BLaER1 treated with 17β-estradiol and CSF1 and Interleukin-3, amounts not matched to agents 10 nM and 100 nM (cell line): ENCODE measurements at regions not wholly inside any gene's neighbourhood (a gene's known extent, or its start where the extent isn't known, plus 50 kb on each side); places are given as distances from the start of the nearest gene placed in this dataset.
"Not testable (repeated sequence)": the region's sequence is repeated elsewhere in the genome, so short reads cannot be mapped to it uniquely, and the experiment has no call there.

Source experiments
- H3K27ac ChIP-seq, 11 experiments: shearing (Covaris generic); formaldehyde crosslinking; 2 replicates each; pipeline ENCODE4 v1.8.1; 2022
- H3K27me3 ChIP-seq, 11 experiments: shearing (Covaris generic); formaldehyde crosslinking; 2 replicates each; pipeline ENCODE4 v1.8.1; 2022
- H3K36me3 ChIP-seq, 11 experiments: shearing (Covaris generic); formaldehyde crosslinking; 2 replicates each; pipeline ENCODE4 v1.8.1; 2022
- H3K4me1 ChIP-seq, 10 experiments: shearing (Covaris generic); formaldehyde crosslinking; 2 replicates each; pipeline ENCODE4 v1.8.1; 2022
- H3K4me2 ChIP-seq, 11 experiments: shearing (Covaris generic); formaldehyde crosslinking; 2 replicates each; pipeline ENCODE4 v1.8.1; 2022
- H3K4me3 ChIP-seq, 10 experiments: shearing (Covaris generic); formaldehyde crosslinking; 2 replicates each; pipeline ENCODE4 v1.8.1; 2022
- H3K9ac ChIP-seq, 11 experiments: shearing (Covaris generic); formaldehyde crosslinking; 2 replicates each; pipeline ENCODE4 v1.8.1; 2022
- H3K9me3 ChIP-seq, 11 experiments: shearing (Covaris generic); formaldehyde crosslinking; replicated peaks in 1 of 11; 2 replicates each; pipeline ENCODE4 v1.8.1; 2022
- H4K20me1 ChIP-seq, 11 experiments: shearing (Covaris generic); formaldehyde crosslinking; 2 replicates each; pipeline ENCODE4 v1.8.1; 2022
- Cebpa-rat ChIP-seq, 11 experiments: shearing (Covaris generic); IDR thresholded peaks; 2 replicates each; pipeline ENCODE4 v1.8.1; 2022

DNA sequence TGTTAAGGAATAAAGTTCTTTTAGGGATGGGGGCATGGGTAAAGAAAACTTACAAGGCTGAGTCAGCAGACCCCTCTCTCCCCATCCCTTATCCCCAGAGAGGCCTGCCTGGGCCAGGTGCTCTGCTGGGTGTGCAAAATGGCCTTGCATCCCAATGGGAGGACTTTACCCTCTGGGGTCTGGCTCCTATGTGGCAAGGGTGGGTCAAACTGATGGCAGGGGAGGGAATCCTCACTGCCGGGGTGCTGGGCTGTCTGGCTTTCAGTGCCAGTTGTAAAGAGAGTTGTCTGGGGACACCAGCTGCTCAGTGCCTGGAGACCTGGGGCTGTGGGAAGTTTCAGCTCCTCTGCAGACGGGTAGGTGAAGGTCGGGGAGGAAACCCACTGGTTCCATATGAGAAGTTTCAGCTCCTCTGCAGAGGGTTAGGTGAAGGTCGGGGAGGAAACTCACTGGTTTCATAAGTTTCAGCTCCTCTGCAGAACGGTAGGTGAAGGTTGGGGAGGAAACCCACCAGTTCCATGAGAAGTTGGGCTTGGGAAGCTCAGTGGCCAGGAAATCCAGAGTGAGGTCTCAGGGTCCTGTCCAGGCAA is 127.2 kb upstream of the PODXL start:
- no peak overlapping the region for H3K4me3 ChIP-seq
- no peaks in the 10 kb centered on the region for H3K27me3 ChIP-seq
- no peak overlapping the region for H3K9ac ChIP-seq
- peaks cover 0 to 28% (median 12%) of the 10 kb centered on the region in 10 experiments; a peak in 16 of 20 replicates for H3K4me1 ChIP-seq
- H3K27ac ChIP-seq: no peak overlapping the region
- no peaks in the 10 kb centered on the region; a peak in 1 of 22 replicates for H4K20me1 ChIP-seq
- H3K36me3 ChIP-seq: no peaks in the 10 kb centered on the region
- TF ChIP-seq Cebpa-rat (IDR thresholded peaks at IDR 0.05): no peak
- H3K9me3 ChIP-seq: no peaks in the 10 kb centered on the region
- H3K4me2 ChIP-seq: peak overlapping the region in 8 of 11 experiments; percentile 16 to 74 (median 64); a peak in 15 of 22 replicates

DNA sequence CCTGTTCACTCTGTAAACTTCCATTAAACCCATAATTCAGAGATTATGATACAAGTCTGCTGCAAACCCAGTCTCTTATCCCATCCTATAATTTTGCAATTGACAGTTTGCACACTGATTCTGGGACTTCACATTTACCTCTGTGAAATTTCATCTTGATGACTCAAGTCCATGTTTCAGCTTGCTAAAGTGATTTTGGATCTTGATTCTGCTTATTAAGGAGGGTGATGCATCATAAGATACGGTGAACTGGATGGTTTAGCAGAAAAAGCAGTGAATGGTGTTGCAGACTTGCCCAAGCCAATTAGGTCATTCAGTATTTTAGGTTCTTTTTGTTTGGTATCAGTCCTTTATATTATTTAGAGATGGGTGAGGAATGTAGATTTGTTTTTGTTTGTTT is 125.5 kb upstream of the PODXL start:
- H3K9ac ChIP-seq: no peak overlapping the region
- H3K4me2 ChIP-seq: no peak overlapping the region
- peaks cover 0 to 18% (median 12%) of the 10 kb centered on the region in 10 experiments; a peak in 16 of 20 replicates for H3K4me1 ChIP-seq
- no peaks in the 10 kb centered on the region for H3K9me3 ChIP-seq
- no peaks in the 10 kb centered on the region for H3K36me3 ChIP-seq
- no peaks in the 10 kb centered on the region; a peak in 1 of 22 replicates for H4K20me1 ChIP-seq
- no peak overlapping the region for H3K27ac ChIP-seq
- no peak overlapping the region for H3K4me3 ChIP-seq
- TF ChIP-seq Cebpa-rat (IDR thresholded peaks at IDR 0.05): no peak
- no peaks in the 10 kb centered on the region for H3K27me3 ChIP-seq

DNA sequence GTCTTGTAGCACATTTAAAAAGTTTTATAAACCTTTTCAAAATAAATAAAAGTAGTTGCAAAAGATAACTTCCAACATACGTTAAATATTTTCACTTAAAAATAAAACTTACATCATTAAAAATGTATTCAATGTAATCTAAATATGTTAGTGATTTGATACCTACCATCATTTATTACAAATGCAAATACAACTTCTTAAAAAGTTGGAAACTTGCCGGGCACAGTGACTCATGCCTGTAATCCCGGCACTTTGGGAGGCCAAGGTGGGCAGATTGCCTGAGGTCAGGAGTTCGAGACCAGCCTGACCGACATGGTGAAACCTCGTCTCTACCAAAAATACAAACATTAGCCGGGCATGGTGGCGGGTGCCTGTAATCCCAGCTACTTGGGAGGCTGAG is 122.6 kb upstream of the PODXL start:
- not testable (repeated sequence) for H3K9me3 ChIP-seq, H3K9ac ChIP-seq, H3K4me2 ChIP-seq, H3K27ac ChIP-seq, H4K20me1 ChIP-seq, H3K27me3 ChIP-seq, H3K36me3 ChIP-seq, H3K4me3 ChIP-seq
- peaks cover 0 to 22% (median 14%) of the 10 kb centered on the region in 10 experiments; a peak in 16 of 20 replicates for H3K4me1 ChIP-seq

DNA sequence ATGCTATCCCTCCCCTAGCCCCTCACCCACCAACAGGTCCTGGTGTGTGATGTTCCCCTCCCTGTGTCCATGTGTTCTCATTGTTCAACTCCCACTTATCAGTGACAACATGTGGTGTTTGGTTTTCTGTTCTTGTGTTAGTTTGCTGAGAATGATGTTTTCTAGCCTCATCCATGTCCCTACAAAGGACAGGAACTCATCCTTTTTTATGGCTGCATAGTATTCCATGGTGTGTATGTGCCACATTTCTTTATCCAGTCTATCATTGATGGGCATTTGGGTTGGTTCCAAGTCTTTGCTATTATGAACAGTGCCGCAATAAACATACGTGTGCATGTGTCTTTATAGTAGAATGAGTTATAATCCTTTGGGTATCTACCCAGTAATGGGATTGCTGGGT is 120.4 kb upstream of the PODXL start:
- H3K9me3 ChIP-seq, H3K27ac ChIP-seq, H3K9ac ChIP-seq, H3K4me2 ChIP-seq, H4K20me1 ChIP-seq, H3K36me3 ChIP-seq, H3K4me3 ChIP-seq, H3K27me3 ChIP-seq: not testable (repeated sequence)
- peaks cover 0 to 12% (median 4%) of the 10 kb centered on the region in 10 experiments; a peak in 9 of 20 replicates for H3K4me1 ChIP-seq

DNA sequence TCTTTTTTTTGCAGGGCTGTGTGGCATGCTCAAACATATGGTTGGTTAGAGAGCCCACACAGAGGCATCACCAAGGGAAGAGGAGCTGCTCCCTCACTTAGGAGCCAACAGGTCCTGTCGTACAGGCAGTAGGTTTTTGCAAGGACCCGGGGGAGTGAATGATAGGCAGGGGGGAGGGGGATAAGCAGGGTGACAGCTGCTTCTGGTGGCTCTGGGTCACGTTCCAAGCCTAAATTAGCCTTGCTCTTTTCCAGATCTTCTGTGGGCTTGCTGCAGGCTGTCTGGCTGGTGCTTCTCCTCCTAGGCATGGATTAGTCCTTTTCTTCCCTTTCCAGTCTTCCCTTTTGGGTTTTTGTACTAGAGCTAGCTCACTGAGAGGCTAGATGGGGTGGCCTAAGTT is 117.7 kb upstream of the PODXL start:
- Histone ChIP-seq H3K9me3 (no peaks in the 10 kb centered on the region), H3K4me2 (peak overlapping the region in 5 of 11 experiments; percentile 30 to 56 (median 41); a peak in 9 of 22 replicates), H3K9ac (no peak overlapping the region), H3K4me1 (peaks cover 0 to 12% (median 4%) of the 10 kb centered on the region in 10 experiments; a peak in 9 of 20 replicates), H3K36me3 (no peaks in the 10 kb centered on the region), H4K20me1 (no peaks in the 10 kb centered on the region), H3K27me3 (no peaks in the 10 kb centered on the region), H3K4me3 (no peak overlapping the region), H3K27ac (no peak overlapping the region)
- TF ChIP-seq Cebpa-rat (IDR thresholded peaks at IDR 0.05): no peak

DNA sequence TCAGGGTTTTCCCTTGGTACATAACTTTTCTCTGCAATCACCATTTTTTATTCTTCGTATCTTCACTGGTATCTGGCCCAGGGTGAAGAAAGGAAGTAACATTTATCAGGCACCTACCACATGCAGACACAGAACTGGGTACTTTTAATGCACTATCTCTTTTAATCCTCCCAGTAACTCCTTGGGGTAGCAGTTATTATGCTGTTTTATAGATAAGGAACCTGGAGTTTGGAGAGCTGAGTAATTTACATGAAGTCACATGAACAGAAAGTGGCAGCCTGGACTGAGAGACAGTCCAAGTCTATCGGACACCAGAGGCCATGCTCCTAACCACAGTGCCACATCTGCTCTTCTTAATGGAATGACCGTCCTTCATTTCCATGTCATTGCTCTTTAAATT is 117.1 kb upstream of the PODXL start:
- H3K27me3 ChIP-seq: no peaks in the 10 kb centered on the region
- no peak overlapping the region for H3K27ac ChIP-seq
- no peak overlapping the region for H3K4me3 ChIP-seq

DNA sequence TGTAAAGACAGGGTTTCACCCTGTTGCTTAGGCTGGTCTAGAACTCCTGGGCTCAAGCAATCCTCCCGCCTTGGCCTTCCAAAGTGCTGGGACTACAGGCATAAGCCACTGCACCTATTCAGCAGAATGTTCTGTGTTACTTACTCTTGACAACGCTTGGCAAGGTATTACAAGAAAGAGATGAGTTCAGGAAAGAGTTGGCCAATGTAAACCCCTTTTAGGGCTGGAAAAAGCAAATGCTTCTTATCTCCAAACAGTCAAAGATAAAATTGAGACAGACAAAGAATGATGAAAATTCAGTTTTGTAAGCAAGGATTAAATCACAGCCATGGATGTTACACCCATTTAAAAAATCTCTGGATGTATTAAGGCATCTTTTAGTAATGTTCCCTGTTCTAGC is 114.0 kb upstream of the PODXL start:
- H3K9me3 ChIP-seq: peaks cover 20 to 27% (median 24%) of the 10 kb centered on the region in 11 experiments
- peaks cover 0 to 10% (median 4%) of the 10 kb centered on the region in 10 experiments; a peak in 9 of 20 replicates for H3K4me1 ChIP-seq
- no peaks in the 10 kb centered on the region for H3K27me3 ChIP-seq
- H3K9ac ChIP-seq: no peak overlapping the region
- no peak overlapping the region for H3K27ac ChIP-seq
- H3K4me2 ChIP-seq: no peak overlapping the region
- no peak overlapping the region for H3K4me3 ChIP-seq
- H3K36me3 ChIP-seq: no peaks in the 10 kb centered on the region
- no peak for TF ChIP-seq Cebpa-rat (IDR thresholded peaks at IDR 0.05)
- H4K20me1 ChIP-seq: no peaks in the 10 kb centered on the region

More for the DNA sequence above, 117.1 kb upstream of the PODXL start:
- Histone ChIP-seq H3K36me3 (no peaks in the 10 kb centered on the region), H3K4me2 (no peak overlapping the region), H4K20me1 (no peaks in the 10 kb centered on the region), H3K9ac (no peak overlapping the region), H3K9me3 (no peaks in the 10 kb centered on the region), H3K4me1 (peaks cover 0 to 12% (median 4%) of the 10 kb centered on the region in 10 experiments; a peak in 9 of 20 replicates)
- no peak for TF ChIP-seq Cebpa-rat (IDR thresholded peaks at IDR 0.05)

DNA sequence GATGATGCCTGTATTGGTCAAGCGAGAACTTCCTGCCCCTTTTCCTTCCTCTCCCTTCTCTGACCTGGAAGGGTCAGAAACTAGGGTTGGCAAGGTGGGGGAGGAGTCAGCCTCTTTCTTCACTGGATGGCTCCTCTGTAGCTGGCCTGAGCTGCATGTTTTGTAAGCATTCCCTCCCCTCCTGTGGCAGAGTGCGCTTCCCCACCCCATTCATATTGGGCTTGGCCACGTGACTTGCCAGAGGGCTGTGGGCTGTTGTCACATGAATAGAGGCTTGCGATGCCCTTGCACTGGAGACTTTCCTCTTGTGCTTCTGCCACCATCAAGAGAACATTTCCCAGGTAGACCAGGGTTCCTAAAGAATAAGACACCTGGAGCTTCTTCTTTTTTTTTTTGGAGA is 111.3 kb upstream of the PODXL start:
- Histone ChIP-seq H3K27ac (no peak overlapping the region), H3K36me3 (no peaks in the 10 kb centered on the region), H4K20me1 (no peaks in the 10 kb centered on the region), H3K4me1 (no peaks in the 10 kb centered on the region), H3K9me3 (peaks cover 21 to 32% (median 29%) of the 10 kb centered on the region in 11 experiments), H3K4me3 (no peak overlapping the region), H3K9ac (no peak overlapping the region), H3K4me2 (no peak overlapping the region), H3K27me3 (no peaks in the 10 kb centered on the region)
- TF ChIP-seq Cebpa-rat (IDR thresholded peaks at IDR 0.05): no peak

DNA sequence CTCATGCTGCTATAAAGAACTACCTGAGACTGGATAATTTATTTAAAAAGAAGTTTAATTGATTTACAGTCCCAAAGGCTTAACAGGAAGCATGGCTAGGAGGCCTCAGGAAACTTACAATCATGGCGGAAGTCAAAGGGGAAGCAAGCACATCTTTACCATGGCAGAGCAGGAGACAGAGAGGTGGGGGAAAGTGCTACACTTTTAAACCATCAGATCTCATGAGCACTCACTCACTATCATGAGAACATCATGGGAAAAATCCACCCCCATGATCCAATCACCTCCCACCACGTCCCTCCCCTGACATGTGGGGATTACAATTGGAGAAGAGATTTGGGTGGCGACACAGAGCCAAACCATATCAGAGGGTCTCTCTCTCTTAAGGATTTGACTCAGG is 108.6 kb upstream of the PODXL start:
- no peak for TF ChIP-seq Cebpa-rat (IDR thresholded peaks at IDR 0.05)
- no peaks in the 10 kb centered on the region for H3K27me3 ChIP-seq

DNA sequence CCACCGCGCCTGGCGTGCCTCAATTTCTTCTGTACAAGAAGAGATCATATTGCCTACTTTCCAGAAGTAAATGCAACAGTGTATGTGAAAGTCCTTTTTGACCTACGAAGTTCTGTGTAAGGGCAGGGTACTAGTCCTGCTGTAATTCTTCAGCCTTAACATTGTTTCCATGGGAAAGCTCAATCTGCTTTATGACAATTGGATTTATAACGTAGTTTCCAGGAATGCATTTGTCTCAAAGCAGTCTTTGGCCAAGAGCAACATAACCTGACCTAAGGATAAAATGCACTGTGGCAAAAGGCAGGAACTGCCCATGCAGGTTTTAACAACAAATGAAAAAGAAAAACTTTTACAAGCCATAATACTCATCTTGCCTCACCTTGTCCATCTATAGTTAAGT is 108.1 kb upstream of the PODXL start:
- Histone ChIP-seq H3K4me2 (no peak overlapping the region), H3K4me1 (no peaks in the 10 kb centered on the region), H3K36me3 (no peaks in the 10 kb centered on the region), H3K4me3 (no peak overlapping the region), H3K27ac (no peak overlapping the region), H3K9me3 (peaks cover 21 to 32% (median 29%) of the 10 kb centered on the region in 11 experiments), H3K27me3 (no peaks in the 10 kb centered on the region), H4K20me1 (no peaks in the 10 kb centered on the region), H3K9ac (no peak overlapping the region)
- TF ChIP-seq Cebpa-rat (IDR thresholded peaks at IDR 0.05): no peak

More for the DNA sequence above, 108.6 kb upstream of the PODXL start:
- H3K4me3 ChIP-seq: no peak overlapping the region
- H4K20me1 ChIP-seq: no peaks in the 10 kb centered on the region
- H3K9me3 ChIP-seq: peaks cover 21 to 32% (median 29%) of the 10 kb centered on the region in 11 experiments
- H3K4me1 ChIP-seq: no peaks in the 10 kb centered on the region
- no peaks in the 10 kb centered on the region for H3K36me3 ChIP-seq
- no peak overlapping the region for H3K4me2 ChIP-seq
- no peak overlapping the region for H3K9ac ChIP-seq
- H3K27ac ChIP-seq: no peak overlapping the region

DNA sequence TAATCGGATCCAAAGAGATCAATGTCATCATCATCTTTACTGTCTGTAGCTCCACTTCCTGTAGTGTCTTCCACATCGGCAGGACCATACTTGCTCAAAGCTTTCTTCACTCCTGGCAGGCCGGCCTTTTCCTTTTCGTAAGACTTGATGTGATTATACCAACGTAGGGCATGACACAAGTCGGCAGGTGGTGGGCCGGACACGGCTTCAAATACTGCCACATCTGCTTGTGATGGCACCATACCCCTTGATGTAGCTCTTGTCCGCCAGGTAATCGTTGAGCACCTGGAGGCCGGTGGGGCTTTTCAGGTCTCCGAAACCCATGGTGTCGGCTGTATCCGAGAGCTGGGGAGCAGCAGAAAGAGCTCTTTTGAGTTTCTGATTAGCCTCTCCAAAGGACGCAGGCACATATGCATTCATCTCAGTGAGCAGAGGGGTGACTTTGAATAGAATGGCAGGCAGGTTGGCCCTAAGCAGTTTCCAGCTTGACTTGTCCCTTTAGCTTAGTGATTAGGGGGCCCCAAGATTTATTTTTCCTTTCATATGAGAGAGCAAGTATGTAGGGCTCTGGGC is 106.0 kb upstream of the PODXL start:
- not testable (repeated sequence) for H3K4me3 ChIP-seq, H3K27ac ChIP-seq, H3K27me3 ChIP-seq, H3K4me1 ChIP-seq, H3K9ac ChIP-seq, H3K4me2 ChIP-seq, H3K36me3 ChIP-seq, H4K20me1 ChIP-seq
- peaks cover 21 to 28% (median 24%) of the 10 kb centered on the region in 11 experiments for H3K9me3 ChIP-seq
